ENCODE measurements at regions not wholly inside any gene's neighbourhood (a gene's known extent, or its start where the extent isn't known, plus 50 kb on each side); places are given as distances from the start of the nearest gene placed in this dataset.
A peak's percentile ranks its signal among the peaks of the same experiment; 100 is the strongest.

GRCh38 chr13:40060296-40061007 lies 405.0 kb downstream of the COG6 start:
- DNase-seq: no peak
- Histone ChIP-seq H3K27me3 (ENCODE audit: control insufficient read depth, insufficient read depth, low read length) (no peaks in the 10 kb centered on the region), H3K36me3 (replicated peaks; ENCODE audit: control insufficient read depth, insufficient read depth, low read length) (no peaks in the 10 kb centered on the region), H3K4me3 (ENCODE audit: insufficient read depth, low read depth, low read length) (no peak overlapping the region)

DNA sequence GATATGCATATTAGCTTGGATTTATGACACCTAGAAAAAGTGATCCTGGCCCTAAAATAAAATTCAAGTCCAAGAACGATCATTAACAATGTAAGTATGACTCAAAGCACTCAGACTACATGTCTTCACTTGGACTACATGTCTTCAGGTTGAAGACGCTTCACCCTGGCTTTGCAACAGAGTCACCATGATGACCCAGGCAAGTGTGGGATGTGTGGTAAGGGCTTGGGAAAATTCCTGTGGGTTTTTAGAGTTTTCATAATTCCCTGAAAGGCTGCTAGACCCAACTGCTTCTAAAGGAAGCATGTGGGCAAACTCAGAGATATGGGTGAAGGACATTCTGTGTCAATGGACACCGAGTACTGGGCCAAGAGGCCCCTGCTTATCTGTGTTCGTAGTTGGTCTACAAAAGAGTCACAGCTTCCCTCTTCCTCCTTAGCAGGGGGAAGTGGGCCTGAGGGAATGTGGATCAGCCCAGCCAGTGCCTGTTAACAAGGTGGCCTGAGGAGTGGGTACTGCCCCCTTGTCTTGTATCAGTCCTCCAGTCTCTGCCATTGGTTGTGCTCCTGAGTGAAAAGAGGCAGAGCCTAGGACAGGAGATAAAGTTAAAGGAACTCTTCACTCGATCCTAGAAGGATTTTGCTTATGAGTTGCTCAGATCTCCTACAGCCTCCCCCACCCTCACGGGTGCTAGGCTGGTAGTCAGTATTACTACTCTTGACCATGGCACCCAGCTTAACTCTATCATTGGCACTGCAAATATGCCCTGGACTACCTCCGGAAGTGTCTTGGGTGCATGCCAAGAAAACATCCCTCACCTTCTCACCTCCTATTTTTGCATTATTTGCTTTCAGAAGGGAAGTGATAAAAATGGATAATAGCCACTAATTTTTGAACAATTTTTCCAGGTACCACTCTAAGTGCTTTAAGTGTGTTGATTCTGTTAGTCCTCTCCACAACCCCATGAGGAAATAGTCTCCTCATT lies 406.3 kb downstream of the COG6 start:
- Histone ChIP-seq H3K27me3 (ENCODE audit: control insufficient read depth, insufficient read depth, low read length) (no peaks in the 10 kb centered on the region), H3K36me3 (replicated peaks; ENCODE audit: control insufficient read depth, insufficient read depth, low read length) (no peaks in the 10 kb centered on the region), H3K4me3 (ENCODE audit: insufficient read depth, low read depth, low read length) (no peak overlapping the region)
- DNase-seq: no peak

- H3K4me3 ChIP-seq (ENCODE audit: insufficient read depth, low read depth, low read length): no peak overlapping the region
- no peak for DNase-seq
- no peaks in the 10 kb centered on the region for H3K27me3 ChIP-seq (ENCODE audit: control insufficient read depth, insufficient read depth, low read length)
- H3K36me3 ChIP-seq (replicated peaks; ENCODE audit: control insufficient read depth, insufficient read depth, low read length): no peaks in the 10 kb centered on the region
These were observed 407.8 kb downstream of the COG6 start for GRCh38 chr13:40063278-40063698.

GRCh38 chr13:40063703-40064102 lies 408.2 kb downstream of the COG6 start:
- Histone ChIP-seq H3K27me3 (ENCODE audit: control insufficient read depth, insufficient read depth, low read length) (no peaks in the 10 kb centered on the region), H3K4me3 (ENCODE audit: insufficient read depth, low read depth, low read length) (no peak overlapping the region), H3K36me3 (replicated peaks; ENCODE audit: control insufficient read depth, insufficient read depth, low read length) (no peaks in the 10 kb centered on the region)
- no peak for DNase-seq

DNA sequence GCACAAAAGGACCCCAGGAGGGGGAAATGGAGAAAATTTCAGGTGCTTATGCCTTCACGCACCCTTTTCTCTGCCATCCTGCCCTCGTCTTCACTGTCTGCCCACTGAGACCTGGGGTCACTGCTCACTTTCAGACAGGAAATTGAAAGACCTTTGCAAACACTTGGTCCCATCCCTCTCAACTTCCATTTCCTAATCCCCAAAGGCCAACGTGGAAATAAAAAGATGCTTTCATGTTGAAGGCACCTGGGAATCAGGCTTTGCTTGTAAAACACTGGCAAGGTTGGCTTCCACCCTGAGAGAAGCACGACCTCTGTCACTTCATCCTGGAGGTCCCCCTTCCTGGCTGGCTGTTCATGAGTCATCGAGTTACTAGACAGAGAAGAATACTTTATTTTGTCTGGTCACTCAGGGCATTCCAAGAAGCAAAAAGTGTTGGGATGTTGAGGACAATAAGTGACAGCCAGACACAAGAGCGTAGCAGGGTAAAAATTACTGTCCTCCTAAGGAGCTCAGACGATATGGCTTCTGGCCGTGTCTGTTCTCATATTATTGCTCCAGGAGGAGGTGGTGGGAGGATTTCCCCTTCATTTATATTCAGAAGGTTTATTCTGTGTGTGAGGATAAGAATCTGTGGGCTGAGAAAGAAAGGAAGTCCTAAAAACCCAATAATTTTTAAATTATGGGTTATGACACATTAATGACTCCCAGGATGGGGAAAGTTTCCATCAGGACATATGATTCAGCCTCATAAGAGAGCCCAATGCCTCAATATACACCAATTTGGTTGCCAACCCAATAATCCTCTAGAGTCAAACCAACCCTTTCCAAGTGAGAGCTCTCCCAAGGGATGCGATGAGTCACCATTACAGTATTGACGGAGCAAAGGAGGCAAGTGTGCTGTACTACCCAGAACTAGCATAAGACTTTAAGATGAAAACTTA lies 409.0 kb downstream of the COG6 start:
- no peaks in the 10 kb centered on the region for H3K36me3 ChIP-seq (replicated peaks; ENCODE audit: control insufficient read depth, insufficient read depth, low read length)
- H3K4me3 ChIP-seq (ENCODE audit: insufficient read depth, low read depth, low read length): no peak overlapping the region
- DNase-seq: no peak
- H3K27me3 ChIP-seq (ENCODE audit: control insufficient read depth, insufficient read depth, low read length): no peaks in the 10 kb centered on the region

- DNase-seq: peak; percentile 52
- no peak overlapping the region for H3K4me3 ChIP-seq (ENCODE audit: insufficient read depth, low read depth, low read length)
- H3K27me3 ChIP-seq (ENCODE audit: control insufficient read depth, insufficient read depth, low read length): no peaks in the 10 kb centered on the region
- H3K36me3 ChIP-seq (replicated peaks; ENCODE audit: control insufficient read depth, insufficient read depth, low read length): no peaks in the 10 kb centered on the region
These were observed 413.9 kb downstream of the COG6 start for GRCh38 chr13:40069173-40070044.

DNA sequence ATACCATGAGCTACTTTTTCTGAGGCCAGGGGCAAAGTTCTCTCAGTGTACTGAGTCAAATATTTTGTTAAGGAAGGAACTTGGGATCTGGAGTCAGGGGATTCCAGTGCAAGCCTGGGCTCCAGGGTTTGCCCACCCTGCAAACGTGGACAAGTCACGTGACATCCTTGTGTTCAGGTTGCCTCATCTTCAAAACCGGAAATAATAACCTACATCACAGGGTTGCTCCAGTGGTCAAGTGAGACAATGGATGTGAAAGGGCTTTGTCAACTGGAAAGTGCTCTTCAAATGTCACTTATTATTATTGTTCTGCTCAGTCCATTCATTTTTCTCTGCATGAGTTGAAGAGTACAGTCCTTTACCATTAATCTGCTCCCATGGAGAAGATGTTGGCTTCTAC lies 414.9 kb downstream of the COG6 start:
- no peaks in the 10 kb centered on the region for H3K36me3 ChIP-seq (replicated peaks; ENCODE audit: control insufficient read depth, insufficient read depth, low read length)
- no peak overlapping the region for H3K4me3 ChIP-seq (ENCODE audit: insufficient read depth, low read depth, low read length)
- H3K27me3 ChIP-seq (ENCODE audit: control insufficient read depth, insufficient read depth, low read length): no peaks in the 10 kb centered on the region
- DNase-seq: no peak

DNA sequence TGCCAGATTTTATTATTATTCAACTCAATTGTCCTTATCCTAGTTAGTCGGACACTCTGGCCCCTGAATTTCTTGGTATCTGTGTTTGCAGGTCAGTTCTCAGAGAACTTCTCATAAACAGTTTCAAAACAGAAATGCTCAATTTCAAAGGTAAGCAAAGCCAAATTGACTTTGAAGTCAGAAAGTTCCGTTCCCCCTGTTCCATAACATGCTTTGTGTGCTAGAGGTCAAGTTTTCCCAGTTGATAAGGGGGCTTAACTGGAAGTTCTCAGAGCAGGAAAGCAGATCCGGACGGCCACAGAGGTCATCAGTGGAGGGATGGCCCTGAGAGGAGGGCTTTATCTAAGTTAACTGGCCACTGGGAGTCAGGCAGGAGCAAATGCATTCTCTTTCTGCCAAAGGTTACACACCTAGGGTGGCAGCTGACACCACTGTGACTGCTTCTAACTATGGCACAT lies 417.2 kb downstream of the COG6 start:
- H3K27me3 ChIP-seq (ENCODE audit: control insufficient read depth, insufficient read depth, low read length): no peaks in the 10 kb centered on the region
- DNase-seq: no peak
- no peaks in the 10 kb centered on the region for H3K36me3 ChIP-seq (replicated peaks; ENCODE audit: control insufficient read depth, insufficient read depth, low read length)

GRCh38 chr13:40074338-40074737 lies 418.9 kb downstream of the COG6 start:
- no peaks in the 10 kb centered on the region for H3K27me3 ChIP-seq (ENCODE audit: control insufficient read depth, insufficient read depth, low read length)
- no peak for DNase-seq
- no peak overlapping the region for H3K4me3 ChIP-seq (ENCODE audit: insufficient read depth, low read depth, low read length)
- no peaks in the 10 kb centered on the region for H3K36me3 ChIP-seq (replicated peaks; ENCODE audit: control insufficient read depth, insufficient read depth, low read length)

More for the DNA sequence above, 417.2 kb downstream of the COG6 start:
- no peak overlapping the region for H3K4me3 ChIP-seq (ENCODE audit: insufficient read depth, low read depth, low read length)

- DNase-seq: no peak
- H3K4me3 ChIP-seq (ENCODE audit: insufficient read depth, low read depth, low read length): no peak overlapping the region
- H3K36me3 ChIP-seq (replicated peaks; ENCODE audit: control insufficient read depth, insufficient read depth, low read length): no peaks in the 10 kb centered on the region
- H3K27me3 ChIP-seq (ENCODE audit: control insufficient read depth, insufficient read depth, low read length): no peaks in the 10 kb centered on the region
These were observed 419.8 kb downstream of the COG6 start for GRCh38 chr13:40075281-40075680.

- no peak for DNase-seq
- Histone ChIP-seq H3K27me3 (ENCODE audit: control insufficient read depth, insufficient read depth, low read length) (no peaks in the 10 kb centered on the region), H3K4me3 (ENCODE audit: insufficient read depth, low read depth, low read length) (no peak overlapping the region), H3K36me3 (replicated peaks; ENCODE audit: control insufficient read depth, insufficient read depth, low read length) (no peaks in the 10 kb centered on the region)
These were observed 421.4 kb downstream of the COG6 start for GRCh38 chr13:40076765-40077362.

DNA sequence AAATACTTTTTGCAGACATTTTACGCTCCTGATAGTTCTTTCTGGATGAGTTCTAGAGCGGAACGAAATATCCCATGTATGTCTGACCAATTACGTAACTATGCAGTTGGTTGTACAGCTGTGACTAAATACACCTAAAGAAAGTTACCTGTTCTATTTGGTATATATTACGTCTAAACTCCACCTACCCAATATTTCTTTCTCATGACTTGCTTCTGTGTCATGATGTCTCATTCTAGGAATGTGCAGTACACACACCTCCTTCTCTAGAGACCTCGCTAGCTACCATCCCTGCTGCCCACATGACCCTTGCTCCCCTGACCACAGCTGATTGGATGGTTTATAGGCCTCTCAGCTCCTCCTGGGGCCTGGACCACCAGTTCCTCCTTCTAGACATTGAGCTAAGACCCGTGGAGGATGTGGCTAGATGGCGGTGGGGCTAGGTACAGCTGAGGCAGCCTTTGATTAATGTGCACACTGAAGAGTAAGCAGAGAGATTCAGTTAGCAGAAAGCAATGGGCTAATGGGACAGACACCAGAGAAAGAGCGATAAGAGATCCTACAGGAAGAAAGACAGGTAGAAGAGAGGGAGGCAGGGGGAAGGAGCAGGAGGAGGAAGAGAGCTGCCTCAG lies 422.1 kb downstream of the COG6 start:
- DNase-seq: no peak
- Histone ChIP-seq H3K36me3 (replicated peaks; ENCODE audit: control insufficient read depth, insufficient read depth, low read length) (no peaks in the 10 kb centered on the region), H3K27me3 (ENCODE audit: control insufficient read depth, insufficient read depth, low read length) (no peaks in the 10 kb centered on the region), H3K4me3 (ENCODE audit: insufficient read depth, low read depth, low read length) (no peak overlapping the region)

GRCh38 chr13:40079721-40080120 lies 424.3 kb downstream of the COG6 start:
- Histone ChIP-seq H3K4me3 (ENCODE audit: insufficient read depth, low read depth, low read length) (no peak overlapping the region), H3K36me3 (replicated peaks; ENCODE audit: control insufficient read depth, insufficient read depth, low read length) (no peaks in the 10 kb centered on the region), H3K27me3 (ENCODE audit: control insufficient read depth, insufficient read depth, low read length) (no peaks in the 10 kb centered on the region)
- DNase-seq: no peak
